ENCODE measurements at regions not wholly inside any gene's neighbourhood (a gene's known extent, or its start where the extent isn't known, plus 50 kb on each side); places are given as distances from the start of the nearest gene placed in this dataset.

GRCh38 chr6:15957655-15958169 lies 171.2 kb upstream of the MYLIP start:
- POLR2A ChIA-PET, result no interaction called here
- H3K4me3 ChIP-seq (replicated peaks in 1 of 2; ENCODE audit: low read depth in 1 of 2, low read length in 2 of 2), result no peak overlapping the region
- H3K4me1 ChIP-seq (ENCODE audit: control insufficient read depth in 1 of 2, insufficient read depth in 2 of 2, low read length in 2 of 2), result no peaks in the 10 kb centered on the region
- no peaks in the 10 kb centered on the region for H3K9me2 ChIP-seq (ENCODE audit: insufficient read depth)
- RAD21 ChIA-PET (ENCODE audit: low non-redundant PET in 1 of 2, low total read pairs in 2 of 2, uncharacterized antibody in 2 of 2, unreplicated experiment in 2 of 2), result no interaction called here
- no peaks in the 10 kb centered on the region for H3K36me3 ChIP-seq (ENCODE audit: control insufficient read depth in 1 of 2, insufficient read depth in 2 of 2, low read length in 2 of 2)
- intact Hi-C loops (cut with micrococcal nuclease), result no loop called here
- no peaks in the 10 kb centered on the region for H3K9me3 ChIP-seq (ENCODE audit: control insufficient read depth in 1 of 2, insufficient read depth in 1 of 2, low read depth in 1 of 2, low read length in 2 of 2)
- no peak overlapping the region for H2AFZ ChIP-seq (ENCODE audit: low read depth, low read length, poor library complexity, severe bottlenecking)
- BruUV-seq (replicated peaks), result no TSS peak
- ATAC-seq (no peak), DNase-seq (ENCODE audit: low read depth, low spot score) (no peak)
- H3K4me2 ChIP-seq (ENCODE audit: low read length), result no peak overlapping the region
- no peak overlapping the region for H3K9ac ChIP-seq (ENCODE audit: low read length)
- no peaks in the 10 kb centered on the region for H4K20me1 ChIP-seq (ENCODE audit: insufficient read depth)
- CTCF ChIA-PET, result no interaction called here
- H3K27me3 ChIP-seq (ENCODE audit: insufficient read depth, low read length), result no peaks in the 10 kb centered on the region
- no peak overlapping the region for H3K27ac ChIP-seq (ENCODE audit: low read depth, low read length)
- H3K79me2 ChIP-seq (ENCODE audit: insufficient read depth, low read length), result no peaks in the 10 kb centered on the region
- no peak for TF ChIP-seq ELF1 (IDR thresholded peaks at IDR 0.05; ENCODE audit: borderline replicate concordance, low read depth)
- no peak for TF ChIP-seq ZNF274 (IDR thresholded peaks at IDR 0.05; ENCODE audit: low read depth, low read length)
- TF ChIP-seq SIN3A (IDR thresholded peaks at IDR 0.05; ENCODE audit: low read depth), result no peak
- no peak for TF ChIP-seq POLR2AphosphoS5 (IDR thresholded peaks at IDR 0.05; ENCODE audit: low read depth, low read length)
- TF ChIP-seq CEBPB (IDR thresholded peaks at IDR 0.05; ENCODE audit: low read depth), result no peak
- no peak for TF ChIP-seq YY1 (IDR thresholded peaks at IDR 0.05; ENCODE audit: extremely low read depth, insufficient replicate concordance, low read depth, low read length)
- TF ChIP-seq SRF (IDR thresholded peaks at IDR 0.05; ENCODE audit: low read depth), result no peak
- TF ChIP-seq EGR1 (IDR thresholded peaks at IDR 0.05; ENCODE audit: low read depth), result no peak
- no peak for TF ChIP-seq JUND (IDR thresholded peaks at IDR 0.05)
- no peak for TF ChIP-seq ATF3 (IDR thresholded peaks at IDR 0.05)
- TF ChIP-seq POLR2A (IDR thresholded peaks at IDR 0.05; ENCODE audit: borderline replicate concordance, extremely low read depth, insufficient read depth, insufficient read length), result no peak
- no peak for TF ChIP-seq CBX3 (IDR thresholded peaks at IDR 0.05; ENCODE audit: low read depth)
- TF ChIP-seq FOSL1 (IDR thresholded peaks at IDR 0.05; ENCODE audit: low read depth), result no peak
